ENCODE measurements at regions not wholly inside any gene's neighbourhood (a gene's known extent, or its start where the extent isn't known, plus 50 kb on each side); places are given as distances from the start of the nearest gene placed in this dataset.

DNA sequence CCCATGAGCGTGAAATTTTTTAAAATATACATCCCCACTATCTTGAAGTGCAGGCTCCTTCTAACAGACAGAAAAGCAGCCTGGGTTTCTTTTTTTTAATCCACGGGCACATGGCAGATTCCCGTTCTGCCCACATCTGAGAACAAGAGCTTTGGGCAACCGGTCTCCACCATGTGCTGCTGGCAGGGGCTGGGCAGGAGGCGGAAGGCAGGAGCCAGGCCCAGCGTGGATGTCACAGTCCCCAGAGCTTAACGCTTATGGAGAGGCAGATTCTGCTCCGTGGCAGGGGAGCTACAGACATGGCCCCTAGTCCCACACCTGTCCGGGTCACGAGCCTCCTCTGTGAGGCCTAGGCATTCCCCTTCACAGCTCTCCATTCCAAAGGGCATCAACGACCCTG, 503.0 kb upstream of the MYT1L start:
- TF ChIP-seq, protein P1, sequence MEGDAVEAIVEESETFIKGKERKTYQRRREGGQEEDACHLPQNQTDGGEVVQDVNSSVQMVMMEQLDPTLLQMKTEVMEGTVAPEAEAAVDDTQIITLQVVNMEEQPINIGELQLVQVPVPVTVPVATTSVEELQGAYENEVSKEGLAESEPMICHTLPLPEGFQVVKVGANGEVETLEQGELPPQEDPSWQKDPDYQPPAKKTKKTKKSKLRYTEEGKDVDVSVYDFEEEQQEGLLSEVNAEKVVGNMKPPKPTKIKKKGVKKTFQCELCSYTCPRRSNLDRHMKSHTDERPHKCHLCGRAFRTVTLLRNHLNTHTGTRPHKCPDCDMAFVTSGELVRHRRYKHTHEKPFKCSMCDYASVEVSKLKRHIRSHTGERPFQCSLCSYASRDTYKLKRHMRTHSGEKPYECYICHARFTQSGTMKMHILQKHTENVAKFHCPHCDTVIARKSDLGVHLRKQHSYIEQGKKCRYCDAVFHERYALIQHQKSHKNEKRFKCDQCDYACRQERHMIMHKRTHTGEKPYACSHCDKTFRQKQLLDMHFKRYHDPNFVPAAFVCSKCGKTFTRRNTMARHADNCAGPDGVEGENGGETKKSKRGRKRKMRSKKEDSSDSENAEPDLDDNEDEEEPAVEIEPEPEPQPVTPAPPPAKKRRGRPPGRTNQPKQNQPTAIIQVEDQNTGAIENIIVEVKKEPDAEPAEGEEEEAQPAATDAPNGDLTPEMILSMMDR (IDR thresholded peaks at IDR 0.05) = no peak
- no peak for TF ChIP-seq POLR2A (IDR thresholded peaks at IDR 0.05)

All from sigmoid colon (tissue), 3 donors.